Ovary (tissue), 3 donors: ENCODE measurements at regions not wholly inside any gene's neighbourhood (a gene's known extent, or its start where the extent isn't known, plus 50 kb on each side); places are given as distances from the start of the nearest gene placed in this dataset.

Source experiments
- POLR2A ChIP-seq: fragments of 450-650 bp; IDR thresholded peaks from one replicate; pipeline ENCODE4 v1.6.1; 2017; ENCODE audit warnings: antibody characterized with exemption, mild to moderate bottlenecking, moderate library complexity
- TF ChIP-seq, protein P1 (sequence below), 3 donors: fragments of 450-650 bp in 2 of 3; fragments of 200-600 bp in 1 of 3; IDR thresholded peaks; one replicate each; pipeline versions ENCODE4 v1.5.1 to v1.8.0; 2016 to 2022; ENCODE audit warnings: antibody characterized with exemption in 3 of 3, mild to moderate bottlenecking in 1 of 3
- donor health status: DM: no; HTN: no; CAD: no.

DNA sequence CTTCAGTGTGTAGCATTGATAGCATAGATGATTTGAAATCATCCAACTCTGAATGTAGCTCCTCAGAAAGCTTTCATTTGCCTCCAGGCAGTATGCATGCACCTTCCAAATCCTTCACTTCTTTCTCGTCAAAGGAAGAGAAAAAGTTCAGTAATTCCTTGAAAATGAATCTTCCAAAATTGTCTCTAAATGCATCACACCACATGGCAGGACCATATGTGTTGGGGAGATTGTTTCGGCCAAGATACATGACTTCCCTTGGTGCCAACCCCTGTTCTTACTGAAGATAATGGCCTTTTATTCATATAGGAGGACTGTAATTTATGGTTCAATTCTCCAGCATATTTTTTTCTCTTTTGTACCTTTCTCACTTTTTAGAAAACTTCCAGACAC is 315.6 kb upstream of the SPRY2 start:
- TF ChIP-seq, protein P1, sequence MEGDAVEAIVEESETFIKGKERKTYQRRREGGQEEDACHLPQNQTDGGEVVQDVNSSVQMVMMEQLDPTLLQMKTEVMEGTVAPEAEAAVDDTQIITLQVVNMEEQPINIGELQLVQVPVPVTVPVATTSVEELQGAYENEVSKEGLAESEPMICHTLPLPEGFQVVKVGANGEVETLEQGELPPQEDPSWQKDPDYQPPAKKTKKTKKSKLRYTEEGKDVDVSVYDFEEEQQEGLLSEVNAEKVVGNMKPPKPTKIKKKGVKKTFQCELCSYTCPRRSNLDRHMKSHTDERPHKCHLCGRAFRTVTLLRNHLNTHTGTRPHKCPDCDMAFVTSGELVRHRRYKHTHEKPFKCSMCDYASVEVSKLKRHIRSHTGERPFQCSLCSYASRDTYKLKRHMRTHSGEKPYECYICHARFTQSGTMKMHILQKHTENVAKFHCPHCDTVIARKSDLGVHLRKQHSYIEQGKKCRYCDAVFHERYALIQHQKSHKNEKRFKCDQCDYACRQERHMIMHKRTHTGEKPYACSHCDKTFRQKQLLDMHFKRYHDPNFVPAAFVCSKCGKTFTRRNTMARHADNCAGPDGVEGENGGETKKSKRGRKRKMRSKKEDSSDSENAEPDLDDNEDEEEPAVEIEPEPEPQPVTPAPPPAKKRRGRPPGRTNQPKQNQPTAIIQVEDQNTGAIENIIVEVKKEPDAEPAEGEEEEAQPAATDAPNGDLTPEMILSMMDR (IDR thresholded peaks at IDR 0.05), result no peak
- no peak for TF ChIP-seq POLR2A
